ENCODE measurements at regions not wholly inside any gene's neighbourhood (a gene's known extent, or its start where the extent isn't known, plus 50 kb on each side); places are given as distances from the start of the nearest gene placed in this dataset.
A peak's percentile ranks its signal among the peaks of the same experiment; 100 is the strongest.

GRCh38 chr4:175996206-175996605, 69.4 kb upstream of the WDR17 start:
- Mint-ChIP-seq H3K27me3 (ENCODE audit: low read depth, unreplicated experiment) (no peaks in the 10 kb centered on the region), H3K4me1 (ENCODE audit: low read depth, unreplicated experiment) (peaks cover 3% of the 10 kb centered on the region), H3K4me3 (ENCODE audit: unreplicated experiment) (no peak overlapping the region), H3K36me3 (ENCODE audit: low read depth, unreplicated experiment) (no peaks in the 10 kb centered on the region), H3K9me3 (ENCODE audit: unreplicated experiment) (no peaks in the 10 kb centered on the region), H3K27ac (ENCODE audit: unreplicated experiment) (no peak overlapping the region)
- no peak overlapping the region for H2AFZ ChIP-seq (ENCODE audit: low read depth, low read length)
- peaks cover 4% of the 10 kb centered on the region for H3K4me1 ChIP-seq (ENCODE audit: insufficient read depth, low read length)
- no peaks in the 10 kb centered on the region for H3K27me3 ChIP-seq (ENCODE audit: insufficient read depth, low read length)
- H3K4me2 ChIP-seq (ENCODE audit: low read length), result no peak overlapping the region
- TF ChIP-seq EZH2 (IDR thresholded peaks at IDR 0.05; ENCODE audit: insufficient read depth, low read length) (no peak), CTCF (IDR thresholded peaks at IDR 0.05; ENCODE audit: insufficient read depth, low read depth, low read length) (no peak)
- no peak for FAIRE-seq
- H3K9me3 ChIP-seq (ENCODE audit: insufficient read depth, low read depth, low read length), result no peaks in the 10 kb centered on the region
- H3K9ac ChIP-seq (ENCODE audit: low read length), result no peak overlapping the region
- no peak overlapping the region for H3K4me3 ChIP-seq (ENCODE audit: insufficient read depth, low read depth, low read length)
- H3K79me2 ChIP-seq (ENCODE audit: insufficient read depth, low read length), result no peaks in the 10 kb centered on the region
- DNase-seq (ENCODE audit: low read depth), result no peak
- H4K20me1 ChIP-seq (ENCODE audit: insufficient read depth, low read length), result no peaks in the 10 kb centered on the region
- no peak overlapping the region for H3K27ac ChIP-seq (ENCODE audit: low read depth, low read length)
- H3K36me3 ChIP-seq (ENCODE audit: insufficient read depth, low read length), result no peaks in the 10 kb centered on the region

GRCh38 chr4:175997291-175997690, 68.3 kb upstream of the WDR17 start:
- no peak for TF ChIP-seq CTCF (IDR thresholded peaks at IDR 0.05; ENCODE audit: insufficient read depth, low read depth, low read length)
- TF ChIP-seq EZH2 (IDR thresholded peaks at IDR 0.05; ENCODE audit: insufficient read depth, low read length), result no peak
- FAIRE-seq, result no peak

GRCh38 chr4:175998782-175999181, 66.9 kb upstream of the WDR17 start:
- no peaks in the 10 kb centered on the region for H3K79me2 ChIP-seq (ENCODE audit: insufficient read depth, low read length)
- peaks cover 5% of the 10 kb centered on the region for H3K4me1 Mint-ChIP-seq (ENCODE audit: low read depth, unreplicated experiment)
- no peak overlapping the region for H3K9ac ChIP-seq (ENCODE audit: low read length)
- H3K4me1 ChIP-seq (ENCODE audit: insufficient read depth, low read length), result peaks cover 9% of the 10 kb centered on the region
- no peaks in the 10 kb centered on the region for H3K36me3 ChIP-seq (ENCODE audit: insufficient read depth, low read length)
- H3K27ac ChIP-seq (ENCODE audit: low read depth, low read length), result no peak overlapping the region
- H3K27me3 Mint-ChIP-seq (ENCODE audit: low read depth, unreplicated experiment), result no peaks in the 10 kb centered on the region
- H2AFZ ChIP-seq (ENCODE audit: low read depth, low read length), result no peak overlapping the region
- FAIRE-seq (no peak), DNase-seq (ENCODE audit: low read depth) (peak; percentile 2)
- no peak overlapping the region for H3K4me2 ChIP-seq (ENCODE audit: low read length)
- H3K27me3 ChIP-seq (ENCODE audit: insufficient read depth, low read length), result no peaks in the 10 kb centered on the region
- H3K36me3 Mint-ChIP-seq (ENCODE audit: low read depth, unreplicated experiment), result no peaks in the 10 kb centered on the region
- no peaks in the 10 kb centered on the region for H3K9me3 ChIP-seq (ENCODE audit: insufficient read depth, low read depth, low read length)
- H3K9me3 Mint-ChIP-seq (ENCODE audit: unreplicated experiment), result no peaks in the 10 kb centered on the region
- no peaks in the 10 kb centered on the region for H4K20me1 ChIP-seq (ENCODE audit: insufficient read depth, low read length)
- TF ChIP-seq EZH2 (IDR thresholded peaks at IDR 0.05; ENCODE audit: insufficient read depth, low read length), result no peak
- no peak for TF ChIP-seq CTCF (IDR thresholded peaks at IDR 0.05; ENCODE audit: insufficient read depth, low read depth, low read length)
- H3K4me3 Mint-ChIP-seq (ENCODE audit: unreplicated experiment), result no peak overlapping the region
- no peak overlapping the region for H3K4me3 ChIP-seq (ENCODE audit: insufficient read depth, low read depth, low read length)
- no peak overlapping the region for H3K27ac Mint-ChIP-seq (ENCODE audit: unreplicated experiment)

More at GRCh38 chr4:175997291-175997690, 68.3 kb upstream of the WDR17 start:
- H2AFZ ChIP-seq (ENCODE audit: low read depth, low read length), result no peak overlapping the region
- no peak overlapping the region for H3K27ac Mint-ChIP-seq (ENCODE audit: unreplicated experiment)
- no peaks in the 10 kb centered on the region for H4K20me1 ChIP-seq (ENCODE audit: insufficient read depth, low read length)
- H3K4me3 ChIP-seq (ENCODE audit: insufficient read depth, low read depth, low read length), result no peak overlapping the region
- no peaks in the 10 kb centered on the region for H3K9me3 Mint-ChIP-seq (ENCODE audit: unreplicated experiment)
- peaks cover 9% of the 10 kb centered on the region for H3K4me1 ChIP-seq (ENCODE audit: insufficient read depth, low read length)
- H3K36me3 Mint-ChIP-seq (ENCODE audit: low read depth, unreplicated experiment), result no peaks in the 10 kb centered on the region
- H3K4me3 Mint-ChIP-seq (ENCODE audit: unreplicated experiment), result no peak overlapping the region
- no peak overlapping the region for H3K4me2 ChIP-seq (ENCODE audit: low read length)
- H3K27me3 Mint-ChIP-seq (ENCODE audit: low read depth, unreplicated experiment), result no peaks in the 10 kb centered on the region
- no peaks in the 10 kb centered on the region for H3K27me3 ChIP-seq (ENCODE audit: insufficient read depth, low read length)
- no peaks in the 10 kb centered on the region for H3K36me3 ChIP-seq (ENCODE audit: insufficient read depth, low read length)
- DNase-seq (ENCODE audit: low read depth), result no peak
- H3K79me2 ChIP-seq (ENCODE audit: insufficient read depth, low read length), result no peaks in the 10 kb centered on the region
- no peak overlapping the region for H3K27ac ChIP-seq (ENCODE audit: low read depth, low read length)
- no peak overlapping the region for H3K9ac ChIP-seq (ENCODE audit: low read length)
- H3K9me3 ChIP-seq (ENCODE audit: insufficient read depth, low read depth, low read length), result no peaks in the 10 kb centered on the region
- peaks cover 3% of the 10 kb centered on the region for H3K4me1 Mint-ChIP-seq (ENCODE audit: low read depth, unreplicated experiment)
